Pancreas (tissue), 10 donors: ENCODE measurements at regions not wholly inside any gene's neighbourhood (a gene's known extent, or its start where the extent isn't known, plus 50 kb on each side); places are given as distances from the start of the nearest gene placed in this dataset.

ENCODE experiments used
- ATAC-seq, 4 donors: fragments of 200-7000 bp; cut with Tn5 transposase; one replicate each; pipeline versions ENCODE4 v1.8.0 to v1.9.1; 2020; ENCODE audit warnings: mild to moderate bottlenecking in 4 of 4, moderate library complexity in 4 of 4
- DNase-seq, 6 donors: peaks; one replicate each; pipeline ENCODE4 v3.0.0-alpha.2; 2020
- FAIRE-seq: peaks from 2 replicates; lab custom pipeline; 2012; peaks lifted over from hg19 to GRCh38; lab: Jason Lieb, UNC
- H3K27ac ChIP-seq, 4 donors: fragments of 200-600 bp; sonication (generic); 1 replicate in 3 of 4; 2 replicates in 1 of 4; pipeline versions ENCODE4 v1.5.0 to v1.8.0; 2020
- H3K27me3 ChIP-seq, 4 donors: fragments of 200-600 bp; one replicate each; pipeline ENCODE4 v1.8.0; 2021
- H3K36me3 ChIP-seq, 3 donors: fragments of 200-600 bp; sonication (generic) in 1 of 3; one replicate each; pipeline versions ENCODE4 v1.5.0 to v1.8.0; 2020 to 2021
- H3K4me1 ChIP-seq, 3 donors: fragments of 200-600 bp; one replicate each; pipeline ENCODE4 v1.8.0; 2021
- H3K4me3 ChIP-seq, 4 donors: fragments of 200-600 bp; sonication (generic) in 2 of 4; one replicate each; pipeline versions ENCODE4 v1.5.0 to v1.8.0; 2020 to 2021
- H3K9me3 ChIP-seq, 4 donors: fragments of 200-600 bp; one replicate each; pipeline ENCODE4 v1.8.0; 2021
- CTCF ChIP-seq, 4 donors: fragments of 200-600 bp; sonication (generic) in 3 of 4; IDR thresholded peaks; one replicate each; pipeline versions ENCODE4 v1.5.0 to v1.8.0; 2021; ENCODE audit warnings: antibody characterized with exemption in 4 of 4
- WGBS, 2 donors: extraction: QIAGEN DNeasy Blood & Tissue Kit; methylation state at CpG; one replicate each; pipeline ENCODE4 v1.1.7; 2013; 5-methylcytosine and 5-hydroxymethylcytosine counted together
- intact Hi-C, 3 donors: fragments of 100-400 bp; cut with DNase I; formaldehyde crosslinking; loops; one replicate each; pipeline versions ENCODE4 v1.11.1 to v1.14.2; 2022
- donor health status: healthy with polysubstance abuse.
- donor health status: DM: no; HTN: no; CAD: no; lungs with moderate emphysema.
- donor health status: DM: no; HTN: no; CAD: no.
- donor health status: control.
- donor health status: control.
- donor health status: Bipolar disorder and iron deficiency.
- donor health status: DM: yes; HTN: yes; CAD: no.
- donor health status: DM: no; HTN: no; CAD: no.
- donor health status: DM: no; HTN: no; CAD: no.
- donor health status: DM: yes; HTN: yes; CAD: no.

- Histone ChIP-seq H3K36me3 (no peaks in the 10 kb centered on the region), H3K27ac (no peak overlapping the region), H3K9me3 (no peaks in the 10 kb centered on the region), H3K4me1 (no peaks in the 10 kb centered on the region), H3K4me3 (no peak overlapping the region), H3K27me3 (no peaks in the 10 kb centered on the region)
- DNase-seq (no peak), ATAC-seq (no peak), FAIRE-seq (no peak)
- intact Hi-C loops = no loop called here
- TF ChIP-seq CTCF (IDR thresholded peaks at IDR 0.05) = no peak
These were observed 531.0 kb upstream of the ZFP42 start for GRCh38 chr4:187464573-187464972.

- H3K4me3 ChIP-seq = no peak overlapping the region
- H3K27ac ChIP-seq = no peak overlapping the region
- DNase-seq = no peak
- no peak for FAIRE-seq
- no peaks in the 10 kb centered on the region for H3K27me3 ChIP-seq
- H3K4me1 ChIP-seq = no peaks in the 10 kb centered on the region
- H3K9me3 ChIP-seq = no peaks in the 10 kb centered on the region
- TF ChIP-seq CTCF (IDR thresholded peaks at IDR 0.05) = no peak
- intact Hi-C loops = no loop called here
- WGBS, 2 donors = 84 to 95% methylated on average over 2 of the region's 2 CpGs
- no peak for ATAC-seq
- no peaks in the 10 kb centered on the region for H3K36me3 ChIP-seq
These were observed 528.3 kb upstream of the ZFP42 start for GRCh38 chr4:187467224-187467623.

- Histone ChIP-seq H3K4me3 (no peak overlapping the region), H3K27me3 (no peaks in the 10 kb centered on the region), H3K27ac (no peak overlapping the region), H3K9me3 (no peaks in the 10 kb centered on the region), H3K4me1 (no peaks in the 10 kb centered on the region), H3K36me3 (no peaks in the 10 kb centered on the region)
- DNase-seq = no peak
- TF ChIP-seq CTCF (IDR thresholded peaks at IDR 0.05) = no peak
- ATAC-seq = no peak
- WGBS, 2 donors = 52 to 64% methylated on average over 2 of the region's 2 CpGs
- intact Hi-C loops = no loop called here
- no peak for FAIRE-seq
These were observed 525.9 kb upstream of the ZFP42 start for GRCh38 chr4:187469627-187470026.

- Histone ChIP-seq H3K4me3 (no peak overlapping the region), H3K9me3 (no peaks in the 10 kb centered on the region), H3K27me3 (no peaks in the 10 kb centered on the region), H3K36me3 (no peaks in the 10 kb centered on the region), H3K4me1 (no peaks in the 10 kb centered on the region), H3K27ac (no peak overlapping the region)
- TF ChIP-seq CTCF (IDR thresholded peaks at IDR 0.05) = no peak
- WGBS, 2 donors = 93 to 95% methylated on average over 3 of the region's 3 CpGs
- intact Hi-C loops = no loop called here
- DNase-seq (no peak), FAIRE-seq (no peak), ATAC-seq (no peak)
These were observed 525.5 kb upstream of the ZFP42 start for GRCh38 chr4:187470061-187470460.

- TF ChIP-seq CTCF (IDR thresholded peaks at IDR 0.05) = no peak
- Histone ChIP-seq H3K36me3 (no peaks in the 10 kb centered on the region), H3K27me3 (no peaks in the 10 kb centered on the region), H3K4me3 (no peak overlapping the region), H3K27ac (no peak overlapping the region), H3K4me1 (no peaks in the 10 kb centered on the region), H3K9me3 (no peaks in the 10 kb centered on the region)
- FAIRE-seq (no peak), DNase-seq (no peak), ATAC-seq (no peak)
- WGBS, 2 donors = 73 to 82% methylated on average over 9 of the region's 9 CpGs
- intact Hi-C loops = no loop called here
These were observed 521.3 kb upstream of the ZFP42 start for GRCh38 chr4:187474238-187474637.
